ENCODE measurements at regions not wholly inside any gene's neighbourhood (a gene's known extent, or its start where the extent isn't known, plus 50 kb on each side); places are given as distances from the start of the nearest gene placed in this dataset.

GRCh38 chr13:60647547-60647946, 250.5 kb downstream of the TDRD3 start:
- Histone ChIP-seq H3K9ac (ENCODE audit: control insufficient read depth, extremely low read depth, insufficient read depth, low read length) (no peak overlapping the region), H3K27ac (ENCODE audit: control insufficient read depth, insufficient read depth, low read length) (no peak overlapping the region), H3K4me1 (ENCODE audit: control insufficient read depth, extremely low read depth, insufficient read depth, low read length) (no peaks in the 10 kb centered on the region), H3K9me3 (ENCODE audit: control insufficient read depth, low read depth, low read length) (no peaks in the 10 kb centered on the region), H3K36me3 (ENCODE audit: control insufficient read depth in 2 of 2, extremely low read depth in 1 of 2, insufficient read depth in 2 of 2, low read length in 2 of 2) (no peaks in the 10 kb centered on the region), H3K4me3 (ENCODE audit: control insufficient read depth in 2 of 3, extremely low read depth in 1 of 3, insufficient read depth in 2 of 3, low read depth in 1 of 3, low read length in 3 of 3) (no peak overlapping the region), H3K4me2 (ENCODE audit: control insufficient read depth, extremely low read depth, insufficient read depth, low read depth, low read length) (no peak overlapping the region), H3K79me2 (ENCODE audit: control insufficient read depth, insufficient read depth, low read length) (no peaks in the 10 kb centered on the region), H3K9me1 (ENCODE audit: control insufficient read depth, extremely low read depth, insufficient read depth, low read length) (no peaks in the 10 kb centered on the region), H2AFZ (ENCODE audit: control insufficient read depth, low read length) (no peak overlapping the region), H3K27me3 (ENCODE audit: control insufficient read depth, extremely low read depth, insufficient read depth, low read length) (no peaks in the 10 kb centered on the region), H4K20me1 (ENCODE audit: control insufficient read depth, extremely low read depth, insufficient read depth, low read length) (no peaks in the 10 kb centered on the region)
- TF ChIP-seq CTCF (optimal IDR thresholded peaks at IDR 0.05 in 1 of 3, IDR thresholded peaks at IDR 0.05 in 1 of 3, conservative IDR thresholded peaks at IDR 0.05 in 1 of 3; ENCODE audit: extremely low read depth in 1 of 3, insufficient read depth in 2 of 3, low read length in 3 of 3) (no peak), EZH2 (IDR thresholded peaks at IDR 0.05; ENCODE audit: low read length) (no peak)
- dilution Hi-C loops (cut with MboI; ENCODE audit: extremely low pct_ligation_motif_present, low sequenced_read_pairs) = no loop called here
- no peak for DNase-seq (ENCODE audit: low read depth, low spot score)
- FAIRE-seq = no peak

GRCh38 chr13:60646620-60647019, 249.6 kb downstream of the TDRD3 start:
- no peaks in the 10 kb centered on the region for H3K79me2 ChIP-seq (ENCODE audit: control insufficient read depth, insufficient read depth, low read length)
- H3K4me2 ChIP-seq (ENCODE audit: control insufficient read depth, extremely low read depth, insufficient read depth, low read depth, low read length) = no peak overlapping the region
- no peaks in the 10 kb centered on the region for H3K27me3 ChIP-seq (ENCODE audit: control insufficient read depth, extremely low read depth, insufficient read depth, low read length)
- TF ChIP-seq CTCF (optimal IDR thresholded peaks at IDR 0.05 in 1 of 3, IDR thresholded peaks at IDR 0.05 in 1 of 3, conservative IDR thresholded peaks at IDR 0.05 in 1 of 3; ENCODE audit: extremely low read depth in 1 of 3, insufficient read depth in 2 of 3, low read length in 3 of 3) (no peak), EZH2 (IDR thresholded peaks at IDR 0.05; ENCODE audit: low read length) (no peak)
- H3K4me3 ChIP-seq (ENCODE audit: control insufficient read depth in 2 of 3, extremely low read depth in 1 of 3, insufficient read depth in 2 of 3, low read depth in 1 of 3, low read length in 3 of 3) = no peak overlapping the region
- no peak for DNase-seq (ENCODE audit: low read depth, low spot score)
- no peak overlapping the region for H2AFZ ChIP-seq (ENCODE audit: control insufficient read depth, low read length)
- H3K36me3 ChIP-seq (ENCODE audit: control insufficient read depth in 2 of 2, extremely low read depth in 1 of 2, insufficient read depth in 2 of 2, low read length in 2 of 2) = no peaks in the 10 kb centered on the region
- H3K9me3 ChIP-seq (ENCODE audit: control insufficient read depth, low read depth, low read length) = no peaks in the 10 kb centered on the region
- dilution Hi-C loops (cut with MboI; ENCODE audit: extremely low pct_ligation_motif_present, low sequenced_read_pairs) = no loop called here
- H3K27ac ChIP-seq (ENCODE audit: control insufficient read depth, insufficient read depth, low read length) = no peak overlapping the region
- H4K20me1 ChIP-seq (ENCODE audit: control insufficient read depth, extremely low read depth, insufficient read depth, low read length) = no peaks in the 10 kb centered on the region
- H3K9ac ChIP-seq (ENCODE audit: control insufficient read depth, extremely low read depth, insufficient read depth, low read length) = no peak overlapping the region
- H3K9me1 ChIP-seq (ENCODE audit: control insufficient read depth, extremely low read depth, insufficient read depth, low read length) = no peaks in the 10 kb centered on the region
- FAIRE-seq = no peak
- H3K4me1 ChIP-seq (ENCODE audit: control insufficient read depth, extremely low read depth, insufficient read depth, low read length) = no peaks in the 10 kb centered on the region
